NCI-H748 (cell line): ENCODE measurements at regions not wholly inside any gene's neighbourhood (a gene's known extent, or its start where the extent isn't known, plus 50 kb on each side); places are given as distances from the start of the nearest gene placed in this dataset.

Experiments used
- DNase-seq: peaks from one replicate; lab custom pipeline; 2025; ENCODE audit not compliant: unreplicated experiment; lab: John Stamatoyannopoulos, UW

DNA sequence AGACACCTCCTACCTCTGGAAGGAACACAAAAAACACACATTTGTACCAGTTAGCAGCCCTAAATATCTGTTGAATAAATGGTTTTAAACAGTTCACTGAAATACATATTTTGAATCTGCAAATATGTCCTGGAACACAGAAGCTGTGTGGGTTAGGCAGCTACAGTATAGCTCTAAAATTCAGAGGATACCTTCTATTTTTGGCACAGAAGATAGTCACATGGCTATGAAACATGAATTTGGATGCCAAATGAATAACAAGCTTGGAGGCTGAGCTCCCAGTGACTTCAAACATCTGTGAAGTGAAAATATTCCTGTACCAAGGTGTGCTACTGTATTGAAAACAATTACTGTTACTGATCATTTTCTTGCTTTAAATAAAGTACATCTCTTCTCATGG is 391.5 kb upstream of the ADGRL2 start:
- DNase-seq = no peak

DNA sequence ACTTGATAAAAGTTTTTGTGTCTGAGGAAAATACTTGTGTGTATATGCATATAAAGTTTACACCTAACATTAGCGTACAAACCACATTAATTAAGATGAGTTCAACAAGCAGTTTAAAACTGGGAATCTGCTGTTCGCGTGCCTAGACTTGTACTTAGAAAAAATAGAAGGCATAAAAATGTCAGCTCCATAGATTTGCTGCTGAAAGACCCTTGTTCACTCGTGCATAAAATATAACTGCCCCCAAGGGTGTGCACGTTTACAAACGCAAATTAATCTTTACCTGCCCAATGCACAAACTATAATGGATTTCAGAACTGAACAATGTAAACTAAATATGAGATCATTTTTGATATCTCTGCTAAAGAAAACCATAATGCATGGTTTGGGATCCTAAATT is 392.3 kb upstream of the ADGRL2 start:
- peak; percentile 11 for DNase-seq

DNA sequence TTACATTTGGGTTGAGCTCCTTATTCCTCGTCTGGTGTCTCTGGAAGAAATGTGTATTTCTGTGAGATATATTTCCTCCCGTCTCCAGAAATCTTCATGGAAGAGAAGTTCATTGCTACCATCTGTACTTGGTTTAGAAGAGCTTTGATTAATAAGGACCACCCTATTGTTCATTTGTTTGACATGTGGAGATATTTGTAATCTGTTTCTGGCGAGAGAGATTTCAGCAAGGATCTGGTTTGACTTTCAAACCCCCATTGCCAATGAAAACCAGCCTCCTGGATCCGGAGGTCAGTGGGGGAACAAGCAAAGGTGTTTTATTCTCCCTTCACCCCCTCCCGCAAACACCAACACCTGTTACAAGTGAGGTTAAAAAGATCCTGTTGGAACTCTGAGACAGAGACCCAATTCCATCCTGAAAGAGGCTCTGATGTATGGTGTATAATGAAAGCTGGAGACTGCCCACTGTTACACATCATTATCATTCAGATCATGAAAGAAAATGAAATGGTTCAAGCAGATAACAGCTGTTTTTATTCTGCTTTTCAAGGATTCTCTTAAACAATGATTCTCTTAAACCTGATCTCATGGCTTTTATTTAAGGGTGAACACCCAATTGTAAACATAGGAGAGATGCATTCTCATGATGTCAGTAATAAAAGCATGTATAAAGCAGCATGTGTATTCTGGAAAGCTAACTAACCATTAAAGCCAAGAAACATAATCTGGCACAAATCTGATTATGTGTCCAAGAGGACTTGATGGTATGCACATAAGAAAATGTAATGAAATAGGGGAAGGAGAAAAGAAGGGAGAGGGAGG is 393.5 kb upstream of the ADGRL2 start:
- peak; percentile 89 for DNase-seq

DNA sequence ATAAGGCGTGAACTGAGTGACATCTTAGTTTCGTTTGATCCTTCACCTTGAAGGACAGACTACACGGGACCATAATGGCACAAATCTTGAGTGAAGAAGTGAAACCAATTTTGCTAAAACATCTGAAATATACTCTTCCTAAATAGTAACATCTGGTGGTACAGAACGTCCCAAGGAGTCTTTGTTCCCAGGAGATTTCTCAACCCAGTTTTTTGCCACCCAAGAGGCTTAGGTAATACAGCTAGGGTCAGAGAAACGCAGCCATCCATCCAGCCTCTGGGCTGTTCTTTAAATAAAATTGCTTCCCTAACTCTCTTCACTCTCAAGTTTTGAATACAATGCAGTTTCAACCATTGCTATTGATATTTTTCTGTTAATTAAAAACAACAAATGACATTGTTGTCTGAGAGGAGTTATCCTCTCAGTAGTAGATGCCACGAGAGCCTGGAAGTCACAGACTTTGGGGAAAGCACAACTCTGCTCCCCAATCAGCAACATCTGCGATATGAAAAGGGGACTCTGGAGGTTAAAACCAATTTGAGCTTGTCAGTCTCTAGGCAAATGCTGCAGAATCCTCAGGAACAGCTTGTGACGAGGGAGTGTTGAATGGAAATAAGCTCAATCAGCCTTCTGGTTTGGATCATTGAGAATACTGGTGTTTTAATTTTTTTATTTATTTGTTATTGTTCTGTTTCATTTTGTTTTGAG is 394.3 kb upstream of the ADGRL2 start:
- DNase-seq = no peak

DNA sequence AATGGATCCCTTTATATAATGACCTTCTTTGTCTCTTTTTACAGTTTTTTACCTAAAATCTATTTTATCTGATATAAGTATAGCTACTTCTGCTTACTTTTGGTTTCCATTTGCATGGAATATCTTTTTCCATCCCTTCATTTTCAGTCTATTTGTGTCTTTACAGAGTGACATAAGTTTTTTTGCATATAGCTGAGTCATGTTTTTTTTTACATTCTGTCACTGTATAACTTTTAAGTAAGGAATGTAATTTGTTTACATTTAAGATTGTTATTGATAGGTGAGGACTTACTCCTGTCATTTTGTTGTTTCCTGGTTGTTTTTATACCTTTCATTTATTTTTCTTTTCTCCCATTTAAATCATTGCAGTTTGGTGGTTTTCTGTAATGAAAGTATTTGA is 402.7 kb upstream of the ADGRL2 start:
- DNase-seq = no peak

DNA sequence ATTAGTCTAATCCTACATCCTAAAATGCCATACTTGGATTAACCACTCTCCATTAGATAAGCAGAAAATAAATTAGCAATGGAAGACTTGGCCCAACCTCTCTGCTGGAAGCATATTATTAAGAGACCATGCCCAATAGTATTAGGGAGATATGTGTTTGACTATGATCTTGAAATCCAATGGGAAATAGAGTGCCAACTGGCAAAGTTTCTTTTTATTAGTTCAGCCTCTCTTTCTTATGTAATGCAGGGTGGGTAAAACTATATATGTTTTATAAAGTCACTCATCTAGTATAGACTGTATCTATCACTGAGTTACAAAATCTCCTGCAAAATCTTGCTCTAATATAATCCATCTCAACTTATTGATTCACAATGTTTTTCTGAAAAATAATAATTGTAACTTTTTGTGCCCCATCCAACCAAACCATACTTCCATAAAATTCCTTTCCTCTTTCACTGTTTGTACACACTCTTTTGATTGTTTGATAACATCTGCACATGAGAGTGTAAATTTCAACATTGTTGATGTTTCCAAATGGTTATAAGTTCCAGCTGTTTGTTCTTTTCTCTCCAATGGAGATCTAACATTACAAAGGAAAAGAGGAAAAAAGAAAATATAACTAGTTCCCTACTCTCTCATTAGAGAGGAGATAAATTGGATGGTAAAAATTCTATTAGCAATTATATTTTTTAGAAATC is 408.1 kb upstream of the ADGRL2 start:
- DNase-seq = no peak

DNA sequence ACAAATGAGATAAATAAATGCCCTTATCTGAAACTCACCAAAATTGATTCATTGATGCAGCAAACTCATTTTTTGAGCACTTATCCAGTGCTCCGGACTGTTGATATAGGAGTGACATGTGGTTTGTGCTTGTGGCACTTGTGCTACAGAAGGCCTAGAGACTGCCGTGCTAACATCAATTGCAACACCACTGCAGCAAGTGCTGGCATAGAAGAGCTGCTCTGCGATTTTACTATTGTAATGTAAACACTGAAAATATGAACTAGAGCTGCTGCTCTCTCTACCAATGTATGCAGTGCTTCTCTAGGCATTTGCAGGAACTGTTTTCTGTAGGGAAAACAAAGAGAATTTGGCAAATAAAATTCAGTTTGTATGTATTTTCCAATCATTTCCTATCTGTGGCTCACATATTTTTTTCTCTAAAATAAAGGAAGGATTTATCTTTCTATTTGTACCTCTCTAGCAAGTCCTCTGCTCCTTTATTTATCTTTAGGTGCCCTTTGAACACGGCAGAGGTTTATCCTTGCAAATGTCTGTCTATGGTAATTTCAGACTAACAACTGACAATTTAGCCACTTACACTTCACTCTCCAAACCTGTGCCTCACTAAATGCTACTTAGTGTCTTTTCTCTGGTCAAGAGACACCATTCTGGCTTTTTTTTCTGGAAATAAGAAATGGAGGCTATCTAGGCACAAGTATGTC is 409.5 kb upstream of the ADGRL2 start:
- DNase-seq = peak; percentile 9

DNA sequence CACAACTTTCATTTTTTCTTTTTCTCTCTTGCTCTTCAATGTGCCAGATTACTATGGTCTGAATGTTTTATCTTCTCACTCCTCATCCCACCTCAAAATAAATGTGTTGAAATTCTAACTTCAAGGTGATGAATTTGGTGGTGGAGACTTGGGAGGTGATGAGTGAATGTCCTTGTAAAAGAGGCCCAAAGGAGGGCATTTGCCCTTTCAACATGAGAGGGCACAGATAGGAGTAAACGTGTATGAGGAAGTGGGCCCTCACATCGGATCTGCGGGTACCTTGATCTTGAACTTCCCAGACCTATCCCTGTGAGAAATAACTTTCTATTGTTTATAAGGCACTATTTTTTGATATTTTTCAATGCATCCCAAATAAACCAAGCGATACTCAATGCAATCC is 412.3 kb upstream of the ADGRL2 start:
- DNase-seq = no peak

DNA sequence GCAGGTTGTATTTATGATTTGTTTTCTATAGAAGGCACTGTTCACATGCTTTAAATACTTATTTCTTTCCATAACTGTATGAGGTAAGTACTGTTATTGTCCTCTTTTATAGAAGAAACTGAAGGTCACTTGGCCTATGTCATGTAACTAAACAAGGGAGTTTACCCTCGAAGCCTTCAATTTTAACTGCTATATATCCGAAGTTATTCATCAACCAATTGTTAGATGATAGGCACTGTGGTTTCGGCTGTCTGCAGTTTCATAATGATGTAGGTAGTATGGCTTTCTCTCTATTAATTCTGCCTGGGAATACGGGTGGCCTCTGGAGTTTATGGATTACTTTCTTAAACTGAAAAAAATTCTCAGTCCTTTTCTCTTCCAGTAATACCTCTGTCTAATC is 413.3 kb upstream of the ADGRL2 start:
- DNase-seq = no peak

DNA sequence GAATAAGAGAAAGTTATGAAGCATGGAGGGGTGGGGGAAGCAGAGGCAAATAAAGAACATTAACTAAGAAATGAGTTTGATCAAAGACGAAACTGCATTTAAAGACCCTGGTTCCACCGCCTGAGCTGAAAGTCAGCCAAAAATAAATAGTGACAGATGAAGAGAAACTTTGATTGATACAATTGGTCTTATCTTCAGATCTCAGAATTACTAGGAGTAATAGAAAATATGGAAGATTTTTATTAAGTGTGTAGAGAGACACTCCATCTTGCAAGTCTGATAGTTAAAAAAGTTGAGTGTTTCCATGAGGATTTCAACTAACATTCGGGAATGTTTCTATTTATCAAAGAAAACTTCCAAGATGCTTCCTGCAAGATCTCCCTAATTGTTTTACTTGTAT is 418.2 kb upstream of the ADGRL2 start:
- no peak for DNase-seq

DNA sequence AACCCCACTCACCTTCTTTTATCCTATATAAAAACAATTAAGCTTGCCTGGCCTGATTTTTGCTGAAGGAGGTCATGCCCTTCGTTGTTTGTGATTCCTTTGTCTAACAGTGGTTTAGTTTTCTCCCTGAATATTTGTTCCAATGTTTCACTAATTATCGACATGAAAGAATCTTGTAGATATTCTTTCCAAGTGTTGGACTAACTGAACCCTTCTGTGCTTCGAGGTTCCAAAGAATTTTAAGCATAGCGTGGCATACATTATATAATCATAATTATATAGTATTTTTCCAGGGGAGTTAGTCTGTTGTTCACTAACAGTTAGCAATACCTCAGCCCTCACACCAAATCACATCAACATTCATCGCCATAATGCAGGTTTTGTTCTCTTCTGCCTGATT is 418.9 kb upstream of the ADGRL2 start:
- no peak for DNase-seq

DNA sequence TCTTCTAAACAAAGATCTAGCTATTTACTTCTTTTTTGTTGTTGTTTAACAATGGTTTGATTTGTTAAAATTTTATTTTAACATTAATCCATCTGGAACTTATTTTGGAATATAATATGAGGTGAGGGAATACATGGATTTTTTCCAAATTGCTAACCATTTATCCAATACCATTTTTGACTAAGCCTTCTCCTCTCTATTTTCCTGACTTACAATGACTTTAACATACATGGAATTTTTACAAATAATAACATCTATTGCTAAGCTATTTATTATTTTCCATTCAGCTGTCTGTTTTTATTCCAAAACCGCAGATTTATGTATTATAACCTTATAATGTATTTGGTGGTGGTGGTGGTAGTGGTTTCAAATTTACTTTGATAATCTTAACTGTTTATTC is 420.3 kb upstream of the ADGRL2 start:
- no peak for DNase-seq

DNA sequence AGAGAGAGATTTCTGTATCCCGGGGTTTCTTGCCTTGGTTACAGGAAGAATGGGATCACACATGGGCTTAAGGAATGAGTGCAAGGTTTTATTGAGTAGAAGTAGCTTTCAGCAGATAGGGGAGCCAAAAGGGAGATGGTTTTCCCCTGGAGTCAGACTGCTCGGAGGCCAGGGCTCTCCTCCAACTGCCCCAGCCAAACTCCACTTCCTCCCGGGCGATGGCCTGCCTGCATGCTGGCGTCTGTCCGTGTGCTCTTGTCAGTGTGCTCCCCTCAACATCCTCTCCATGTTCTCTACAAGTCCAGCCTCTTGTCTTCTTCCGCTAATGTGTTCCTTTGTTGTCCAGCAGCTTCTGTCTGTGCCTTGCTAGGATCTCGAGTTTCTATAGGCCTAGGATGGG is 421.3 kb upstream of the ADGRL2 start:
- no peak for DNase-seq

DNA sequence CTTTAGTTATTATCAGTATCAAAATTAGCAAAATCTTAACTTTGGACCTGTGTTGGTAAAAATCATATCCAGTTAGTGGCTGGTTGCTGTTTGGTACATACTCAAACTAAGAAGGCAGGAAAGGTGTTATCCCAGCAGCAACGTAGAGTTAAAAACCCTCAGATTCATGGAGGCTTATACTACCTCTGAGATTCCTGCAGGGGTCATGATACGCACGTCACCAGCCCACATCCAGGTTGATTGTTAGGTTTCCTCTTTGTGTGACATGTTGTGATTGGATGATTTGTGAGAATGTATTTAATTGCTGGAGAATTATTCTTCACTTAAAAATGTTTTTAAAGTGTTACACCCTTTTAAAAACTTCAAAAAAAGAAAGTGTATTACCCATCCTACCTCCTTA is 423.3 kb upstream of the ADGRL2 start:
- peak; percentile 46 for DNase-seq

DNA sequence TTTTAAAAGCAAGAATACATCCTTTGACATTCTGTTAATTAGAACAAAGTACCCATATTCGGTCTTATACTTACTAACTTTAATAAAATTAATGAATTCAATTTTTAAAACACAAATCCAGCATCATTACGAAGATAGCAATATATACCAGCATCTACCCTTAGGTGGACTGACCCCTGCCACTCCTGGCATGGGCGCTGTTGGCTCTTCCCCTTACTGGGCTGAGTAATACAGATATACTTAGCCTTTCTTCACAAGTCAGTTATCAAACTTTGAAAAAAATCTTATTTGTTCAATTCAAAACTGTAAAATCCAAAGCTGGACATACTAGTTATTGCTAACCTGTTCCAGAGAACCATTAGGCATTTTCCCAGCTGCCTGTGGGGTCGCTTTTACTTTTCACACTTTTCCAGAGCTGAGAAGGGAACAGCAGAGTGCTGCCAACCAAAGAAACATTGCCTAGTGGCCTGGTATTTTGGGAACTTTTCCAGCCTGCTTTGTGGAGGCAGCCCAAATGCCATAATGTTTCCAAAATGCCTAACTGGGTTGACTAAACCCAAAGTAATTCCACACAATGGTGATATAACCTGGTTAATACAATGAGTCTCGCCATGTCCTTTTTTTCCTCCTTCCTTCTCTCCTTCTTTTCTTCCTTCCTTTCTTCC is 424.7 kb upstream of the ADGRL2 start:
- no peak for DNase-seq

DNA sequence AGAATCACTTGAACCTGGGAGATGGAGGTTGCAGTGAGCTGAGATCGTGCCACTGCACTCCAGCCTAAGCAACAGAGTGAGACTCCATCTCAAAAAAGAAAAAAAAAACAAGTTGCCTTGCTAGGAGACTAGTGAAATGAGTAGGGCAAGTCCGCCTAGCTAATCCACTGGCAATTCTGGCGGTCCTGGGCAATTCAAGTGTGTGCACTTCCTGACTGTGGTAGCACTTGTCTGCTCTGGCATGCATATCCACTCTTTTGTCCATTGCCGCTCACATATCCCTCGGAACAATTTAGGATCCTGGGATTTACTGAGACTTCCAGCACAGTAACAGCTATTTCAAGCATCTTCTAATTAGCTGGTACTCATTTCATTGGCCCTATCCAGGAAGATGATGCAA is 426.3 kb upstream of the ADGRL2 start:
- DNase-seq = no peak

DNA sequence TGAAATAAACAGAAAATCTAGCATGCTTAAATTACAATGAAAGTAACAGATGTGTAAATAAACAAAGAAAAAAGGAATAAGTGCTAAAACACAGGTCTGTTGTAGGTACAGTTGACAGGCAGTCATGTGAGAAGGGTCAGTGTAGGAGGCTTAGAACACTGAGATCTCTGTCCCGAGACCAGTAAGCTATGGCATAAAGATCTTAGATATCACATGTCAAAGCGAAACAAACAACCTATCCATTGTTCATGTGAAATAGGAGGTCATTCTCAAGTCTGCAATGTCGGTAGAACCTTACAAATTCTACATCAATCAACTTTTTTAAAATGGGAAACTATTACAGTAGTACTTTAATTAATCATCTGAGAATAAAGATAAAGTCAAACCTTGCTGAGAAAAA is 428.9 kb upstream of the ADGRL2 start:
- DNase-seq = no peak

DNA sequence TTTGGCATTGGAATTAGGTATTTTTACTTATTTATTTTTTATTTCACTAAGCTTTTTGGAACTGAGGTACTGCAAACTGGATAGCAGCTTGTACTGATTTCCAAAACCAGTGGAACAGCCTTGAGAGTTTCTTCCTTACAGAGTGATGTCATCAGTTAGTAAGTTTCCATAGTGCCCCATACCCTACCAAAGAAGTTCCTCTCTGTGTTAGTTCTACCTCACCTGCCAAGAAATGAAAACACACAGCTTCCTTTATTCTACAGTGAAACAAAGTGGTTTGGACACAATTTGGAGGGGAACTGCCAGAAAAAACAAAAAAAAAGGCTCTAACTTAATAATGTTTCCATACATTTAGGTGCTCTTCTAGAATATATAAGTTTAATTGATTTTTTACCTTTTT is 430.9 kb upstream of the ADGRL2 start:
- DNase-seq = no peak

DNA sequence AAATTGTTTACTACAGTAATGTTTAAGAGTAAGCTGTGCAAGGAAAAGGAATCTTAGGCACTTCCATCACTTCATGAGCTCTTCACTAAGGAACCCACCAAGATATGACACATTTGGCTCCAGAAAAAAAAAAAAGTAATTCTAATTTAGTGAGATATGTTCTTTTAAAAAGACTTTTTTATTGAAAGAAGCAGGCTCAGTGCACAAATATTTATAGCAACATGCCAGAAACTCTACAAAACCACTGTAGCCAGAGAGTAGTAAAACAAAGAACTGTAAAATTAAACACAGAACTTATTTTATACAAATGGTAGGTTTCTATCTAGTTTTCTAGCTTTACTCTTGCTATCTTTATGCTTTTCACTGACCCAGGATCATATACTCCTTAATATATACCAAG is 434.6 kb upstream of the ADGRL2 start:
- no peak for DNase-seq

DNA sequence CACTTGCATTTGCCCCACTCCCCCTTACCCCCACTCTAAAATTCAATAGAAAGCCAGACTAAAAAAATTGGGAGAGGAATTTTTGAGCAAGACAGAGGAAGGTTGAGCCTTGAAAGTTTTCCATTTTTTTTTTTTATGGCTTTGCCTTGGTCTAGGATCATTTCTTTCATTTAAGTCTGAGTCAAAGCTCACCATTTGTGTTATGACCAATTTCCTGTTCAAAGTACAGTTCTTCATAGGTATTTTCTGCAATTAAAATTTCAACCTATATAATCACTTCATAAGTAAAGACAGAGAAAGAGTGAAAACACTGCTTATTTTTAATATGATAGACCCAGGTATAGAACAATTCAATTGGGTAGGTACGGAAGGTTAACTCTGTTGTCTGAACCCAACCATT is 436.6 kb upstream of the ADGRL2 start:
- no peak for DNase-seq

DNA sequence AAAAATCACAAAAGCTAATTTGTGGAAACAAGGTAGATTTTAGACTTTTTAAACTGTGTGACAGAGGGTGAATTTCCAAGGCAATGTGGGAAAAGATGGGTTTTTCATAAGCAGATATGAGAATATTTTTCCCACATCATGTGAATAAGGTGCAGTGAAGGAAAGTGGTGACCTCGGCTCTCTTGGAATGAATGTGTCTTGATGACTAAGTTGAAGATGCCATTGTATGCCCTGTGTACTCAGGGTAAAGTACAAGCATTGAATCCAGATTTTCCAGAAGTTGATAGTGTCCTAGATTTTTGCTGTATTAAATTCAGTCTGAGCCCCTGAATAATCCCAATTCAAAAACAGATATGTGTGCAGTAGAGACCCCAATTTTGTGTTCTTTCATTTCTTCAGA is 442.6 kb upstream of the ADGRL2 start:
- DNase-seq = no peak
